GM23338 (cell line): ENCODE measurements at regions not wholly inside any gene's neighbourhood (a gene's known extent, or its start where the extent isn't known, plus 50 kb on each side); places are given as distances from the start of the nearest gene placed in this dataset.

Experiments used
- ATAC-seq: fragments of 200-7000 bp; cut with Tn5 transposase; 3 replicates; pipeline ENCODE4 v1.9.1; 2020
- DNase-seq: peaks from one replicate; pipeline ENCODE4 v3.0.0-alpha.2; 2015; ENCODE audit warnings: low spot score
- H2AFZ ChIP-seq: fragments of 200-600 bp; sonication (generic); 2 replicates; pipeline ENCODE4 v1.8.0; 2016; ENCODE audit warnings: antibody characterized with exemption, mild to moderate bottlenecking, moderate library complexity
- H3F3A ChIP-seq: fragments of 200-600 bp; sonication (generic); replicated peaks from 2 replicates; pipeline ENCODE4 v1.8.0; 2017; ENCODE audit warnings: antibody characterized with exemption, mixed run types, low read depth
- H3K27ac ChIP-seq: fragments of 200-600 bp; sonication (generic); 2 replicates; pipeline ENCODE4 v1.6.1; 2016; ENCODE audit warnings: low read depth
- H3K27me3 ChIP-seq: fragments of 200-600 bp; sonication (generic); 2 replicates; pipeline ENCODE4 v1.8.0; 2016; ENCODE audit warnings: mild to moderate bottlenecking, mixed run types, moderate library complexity; ENCODE audit not compliant: insufficient read depth
- H3K36me3 ChIP-seq: fragments of 200-600 bp; sonication (generic); 2 replicates; pipeline ENCODE4 v1.8.0; 2016; ENCODE audit warnings: mild to moderate bottlenecking; ENCODE audit not compliant: insufficient read depth
- H3K4me1 ChIP-seq: fragments of 200-600 bp; sonication (generic); 2 replicates; pipeline ENCODE4 v1.8.0; 2016; ENCODE audit warnings: mild to moderate bottlenecking, moderate library complexity; ENCODE audit not compliant: insufficient read depth
- H3K4me2 ChIP-seq: fragments of 200-600 bp; sonication (generic); 2 replicates; pipeline ENCODE4 v1.7.1; 2017; ENCODE audit warnings: mixed run types
- H3K4me3 ChIP-seq: fragments of 200-600 bp; sonication (generic); 2 replicates; pipeline ENCODE4 v1.6.1; 2016; ENCODE audit warnings: mixed run types
- H3K79me2 ChIP-seq: fragments of 200-600 bp; sonication (generic); replicated peaks from 2 replicates; pipeline ENCODE4 v1.8.0; 2017; ENCODE audit warnings: mild to moderate bottlenecking; ENCODE audit not compliant: insufficient read depth
- H3K9me2 ChIP-seq: fragments of 200-600 bp; sonication (generic); 2 replicates; pipeline ENCODE4 v1.8.0; 2017; ENCODE audit not compliant: insufficient read depth
- H4K20me1 ChIP-seq: fragments of 200-600 bp; sonication (generic); replicated peaks from 2 replicates; pipeline ENCODE4 v1.8.0; 2017; ENCODE audit warnings: mild to moderate bottlenecking; ENCODE audit not compliant: insufficient read depth
- H3K27ac Mint-ChIP-seq: 2 replicates; pipeline ENCODE4 v1.8.0; 2020; ENCODE audit warnings: inconsistent platforms, mild to moderate bottlenecking, moderate library complexity, mixed read lengths
- H3K27me3 Mint-ChIP-seq: 3 replicates; pipeline ENCODE4 v1.8.0; 2022; ENCODE audit warnings: low read depth, mild to moderate bottlenecking, moderate library complexity, mixed read lengths, inconsistent platforms; ENCODE audit not compliant: insufficient read depth, poor library complexity
- H3K36me3 Mint-ChIP-seq: 3 replicates; pipeline ENCODE4 v1.8.0; 2021; ENCODE audit warnings: low read depth, mild to moderate bottlenecking, inconsistent platforms, moderate library complexity, mixed read lengths
- H3K4me1 Mint-ChIP-seq: 3 replicates; pipeline ENCODE4 v1.8.0; 2020; ENCODE audit warnings: mild to moderate bottlenecking, inconsistent platforms, mixed read lengths
- H3K4me3 Mint-ChIP-seq: 3 replicates; pipeline ENCODE4 v1.8.0; 2021; ENCODE audit warnings: moderate library complexity, mild to moderate bottlenecking, inconsistent platforms, mixed read lengths
- H3K9me3 Mint-ChIP-seq: 3 replicates; pipeline ENCODE4 v1.8.0; 2020; ENCODE audit warnings: moderate library complexity, mild to moderate bottlenecking, inconsistent platforms, mixed read lengths
- CREB1 ChIP-seq: fragments of 250-450 bp; sonication (Bioruptor Pico); IDR thresholded peaks from 2 replicates; pipeline ENCODE4 v1.5.0; 2020; ENCODE audit warnings: low read depth, mild to moderate bottlenecking, moderate library complexity
- CTCF ChIP-seq, 2 experiments: fragments of 200-600 bp in 1 of 2; sonication (generic) in 1 of 2; conservative IDR thresholded peaks; 2 replicates each; pipeline versions ENCODE4 v1.5.1 to v1.6.1; 2016 to 2017; ENCODE audit warnings: antibody characterized with exemption in 2 of 2, low read depth in 2 of 2, mild to moderate bottlenecking in 2 of 2, moderate library complexity in 1 of 2
- EZH2 ChIP-seq: fragments of 200-600 bp; sonication (generic); IDR thresholded peaks from one replicate; pipeline ENCODE4 v1.8.0; 2017; ENCODE audit warnings: antibody characterized with exemption, mild to moderate bottlenecking, low read depth; ENCODE audit not compliant: unreplicated experiment
- EZH2phosphoT487 ChIP-seq: fragments of 200-600 bp; sonication (generic); IDR thresholded peaks from one replicate; pipeline ENCODE4 v1.8.1; 2018; ENCODE audit warnings: antibody characterized with exemption; ENCODE audit not compliant: unreplicated experiment
- JUNB ChIP-seq: IDR thresholded peaks from one replicate; pipeline ENCODE4 v1.6.1; 2016; ENCODE audit warnings: antibody characterized with exemption; ENCODE audit not compliant: unreplicated experiment
- NANOG ChIP-seq: IDR thresholded peaks from 2 replicates; pipeline ENCODE4 v1.6.1; 2016; ENCODE audit warnings: antibody characterized with exemption, borderline replicate concordance
- POLR2AphosphoS5 ChIP-seq: IDR thresholded peaks from 2 replicates; pipeline ENCODE4 v1.6.1; 2016; ENCODE audit warnings: antibody characterized with exemption, low read depth
- REST ChIP-seq: IDR thresholded peaks from one replicate; pipeline ENCODE4 v1.6.1; 2018; ENCODE audit warnings: antibody characterized with exemption; ENCODE audit not compliant: unreplicated experiment
- STAT1 ChIP-seq: IDR thresholded peaks from one replicate; pipeline ENCODE4 v1.6.1; 2016; ENCODE audit warnings: antibody characterized with exemption; ENCODE audit not compliant: unreplicated experiment
- ZNF114 ChIP-seq: fragments of 250-450 bp; sonication (Bioruptor Pico); IDR thresholded peaks from 2 replicates; pipeline ENCODE4 v1.5.0; 2020; ENCODE audit warnings: mild to moderate bottlenecking, moderate library complexity
- ZNF331 ChIP-seq: fragments of 250-450 bp; sonication (Bioruptor Pico); IDR thresholded peaks from 2 replicates; pipeline ENCODE4 v1.5.0; 2020; ENCODE audit warnings: low read depth, mild to moderate bottlenecking, moderate library complexity
- TF ChIP-seq, protein P1 (sequence below): fragments of 250-450 bp; sonication (Bioruptor Pico); IDR thresholded peaks from 2 replicates; pipeline ENCODE4 v1.5.0; 2020; ENCODE audit warnings: mild to moderate bottlenecking, moderate library complexity
- TF ChIP-seq, protein P2 (sequence below): IDR thresholded peaks from 2 replicates; pipeline ENCODE4 v1.6.1; 2016; ENCODE audit warnings: antibody characterized with exemption

- Histone ChIP-seq H3K79me2 (no peaks in the 10 kb centered on the region), H4K20me1 (no peaks in the 10 kb centered on the region), H3K4me3 (no peak overlapping the region), H3F3A (no peaks in the 10 kb centered on the region), H3K27me3 (no peaks in the 10 kb centered on the region), H2AFZ (no peak overlapping the region; the same call in 1 of the 2 replicates), H3K27ac (no peak overlapping the region), H3K9me2 (no peaks in the 10 kb centered on the region; the same call in none of the 2 replicates), H3K4me1 (peaks cover 10% of the 10 kb centered on the region), H3K36me3 (no peaks in the 10 kb centered on the region), H3K4me2 (no peak overlapping the region)
- Mint-ChIP-seq H3K36me3 (no peaks in the 10 kb centered on the region), H3K4me3 (no peak overlapping the region), H3K27ac (no peak overlapping the region), H3K4me1 (peaks cover 15% of the 10 kb centered on the region), H3K27me3 (peaks cover 4% of the 10 kb centered on the region), H3K9me3 (peaks cover 4% of the 10 kb centered on the region; the same call in 1 of the 3 replicates)
- ATAC-seq, result no peak
- DNase-seq, result no peak
- no peak for TF ChIP-seq CTCF (conservative IDR thresholded peaks at IDR 0.05; ENCODE audit: low read depth in 2 of 2)
- no peak for TF ChIP-seq EZH2
- TF ChIP-seq JUNB, result no peak
- no peak for TF ChIP-seq REST
- no peak for TF ChIP-seq ZNF114 (CRISPR knock-in tag)
- TF ChIP-seq, protein P1, sequence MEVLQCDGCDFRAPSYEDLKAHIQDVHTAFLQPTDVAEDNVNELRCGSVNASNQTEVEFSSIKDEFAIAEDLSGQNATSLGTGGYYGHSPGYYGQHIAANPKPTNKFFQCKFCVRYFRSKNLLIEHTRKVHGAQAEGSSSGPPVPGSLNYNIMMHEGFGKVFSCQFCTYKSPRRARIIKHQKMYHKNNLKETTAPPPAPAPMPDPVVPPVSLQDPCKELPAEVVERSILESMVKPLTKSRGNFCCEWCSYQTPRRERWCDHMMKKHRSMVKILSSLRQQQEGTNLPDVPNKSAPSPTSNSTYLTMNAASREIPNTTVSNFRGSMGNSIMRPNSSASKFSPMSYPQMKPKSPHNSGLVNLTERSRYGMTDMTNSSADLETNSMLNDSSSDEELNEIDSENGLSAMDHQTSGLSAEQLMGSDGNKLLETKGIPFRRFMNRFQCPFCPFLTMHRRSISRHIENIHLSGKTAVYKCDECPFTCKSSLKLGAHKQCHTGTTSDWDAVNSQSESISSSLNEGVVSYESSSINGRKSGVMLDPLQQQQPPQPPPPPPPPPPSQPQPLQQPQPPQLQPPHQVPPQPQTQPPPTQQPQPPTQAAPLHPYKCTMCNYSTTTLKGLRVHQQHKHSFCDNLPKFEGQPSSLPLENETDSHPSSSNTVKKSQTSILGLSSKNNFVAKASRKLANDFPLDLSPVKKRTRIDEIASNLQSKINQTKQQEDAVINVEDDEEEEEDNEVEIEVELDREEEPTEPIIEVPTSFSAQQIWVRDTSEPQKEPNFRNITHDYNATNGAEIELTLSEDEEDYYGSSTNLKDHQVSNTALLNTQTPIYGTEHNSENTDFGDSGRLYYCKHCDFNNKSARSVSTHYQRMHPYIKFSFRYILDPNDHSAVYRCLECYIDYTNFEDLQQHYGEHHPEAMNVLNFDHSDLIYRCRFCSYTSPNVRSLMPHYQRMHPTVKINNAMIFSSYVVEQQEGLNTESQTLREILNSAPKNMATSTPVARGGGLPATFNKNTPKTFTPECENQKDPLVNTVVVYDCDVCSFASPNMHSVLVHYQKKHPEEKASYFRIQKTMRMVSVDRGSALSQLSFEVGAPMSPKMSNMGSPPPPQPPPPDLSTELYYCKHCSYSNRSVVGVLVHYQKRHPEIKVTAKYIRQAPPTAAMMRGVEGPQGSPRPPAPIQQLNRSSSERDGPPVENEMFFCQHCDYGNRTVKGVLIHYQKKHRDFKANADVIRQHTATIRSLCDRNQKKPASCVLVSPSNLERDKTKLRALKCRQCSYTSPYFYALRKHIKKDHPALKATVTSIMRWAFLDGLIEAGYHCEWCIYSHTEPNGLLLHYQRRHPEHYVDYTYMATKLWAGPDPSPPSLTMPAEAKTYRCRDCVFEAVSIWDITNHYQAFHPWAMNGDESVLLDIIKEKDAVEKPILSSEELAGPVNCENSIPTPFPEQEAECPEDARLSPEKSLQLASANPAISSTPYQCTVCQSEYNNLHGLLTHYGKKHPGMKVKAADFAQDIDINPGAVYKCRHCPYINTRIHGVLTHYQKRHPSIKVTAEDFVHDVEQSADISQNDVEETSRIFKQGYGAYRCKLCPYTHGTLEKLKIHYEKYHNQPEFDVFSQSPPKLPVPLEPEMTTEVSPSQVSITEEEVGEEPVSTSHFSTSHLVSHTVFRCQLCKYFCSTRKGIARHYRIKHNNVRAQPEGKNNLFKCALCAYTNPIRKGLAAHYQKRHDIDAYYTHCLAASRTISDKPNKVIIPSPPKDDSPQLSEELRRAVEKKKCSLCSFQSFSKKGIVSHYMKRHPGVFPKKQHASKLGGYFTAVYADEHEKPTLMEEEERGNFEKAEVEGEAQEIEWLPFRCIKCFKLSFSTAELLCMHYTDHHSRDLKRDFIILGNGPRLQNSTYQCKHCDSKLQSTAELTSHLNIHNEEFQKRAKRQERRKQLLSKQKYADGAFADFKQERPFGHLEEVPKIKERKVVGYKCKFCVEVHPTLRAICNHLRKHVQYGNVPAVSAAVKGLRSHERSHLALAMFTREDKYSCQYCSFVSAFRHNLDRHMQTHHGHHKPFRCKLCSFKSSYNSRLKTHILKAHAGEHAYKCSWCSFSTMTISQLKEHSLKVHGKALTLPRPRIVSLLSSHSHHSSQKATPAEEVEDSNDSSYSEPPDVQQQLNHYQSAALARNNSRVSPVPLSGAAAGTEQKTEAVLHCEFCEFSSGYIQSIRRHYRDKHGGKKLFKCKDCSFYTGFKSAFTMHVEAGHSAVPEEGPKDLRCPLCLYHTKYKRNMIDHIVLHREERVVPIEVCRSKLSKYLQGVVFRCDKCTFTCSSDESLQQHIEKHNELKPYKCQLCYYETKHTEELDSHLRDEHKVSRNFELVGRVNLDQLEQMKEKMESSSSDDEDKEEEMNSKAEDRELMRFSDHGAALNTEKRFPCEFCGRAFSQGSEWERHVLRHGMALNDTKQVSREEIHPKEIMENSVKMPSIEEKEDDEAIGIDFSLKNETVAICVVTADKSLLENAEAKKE (CRISPR knock-in tag), result no peak
- no peak for TF ChIP-seq NANOG
- no peak for TF ChIP-seq ZNF331 (CRISPR knock-in tag)
- no peak for TF ChIP-seq CREB1 (CRISPR knock-in tag)
- TF ChIP-seq STAT1, result no peak
- no peak for TF ChIP-seq POLR2AphosphoS5
- TF ChIP-seq, protein P2, sequence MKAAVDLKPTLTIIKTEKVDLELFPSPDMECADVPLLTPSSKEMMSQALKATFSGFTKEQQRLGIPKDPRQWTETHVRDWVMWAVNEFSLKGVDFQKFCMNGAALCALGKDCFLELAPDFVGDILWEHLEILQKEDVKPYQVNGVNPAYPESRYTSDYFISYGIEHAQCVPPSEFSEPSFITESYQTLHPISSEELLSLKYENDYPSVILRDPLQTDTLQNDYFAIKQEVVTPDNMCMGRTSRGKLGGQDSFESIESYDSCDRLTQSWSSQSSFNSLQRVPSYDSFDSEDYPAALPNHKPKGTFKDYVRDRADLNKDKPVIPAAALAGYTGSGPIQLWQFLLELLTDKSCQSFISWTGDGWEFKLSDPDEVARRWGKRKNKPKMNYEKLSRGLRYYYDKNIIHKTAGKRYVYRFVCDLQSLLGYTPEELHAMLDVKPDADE, result no peak
- no peak for TF ChIP-seq EZH2phosphoT487
Measured at GRCh38 chr2:23134726-23135125, 250.3 kb upstream of the KLHL29 start.
